ENCODE measurements at regions not wholly inside any gene's neighbourhood (a gene's known extent, or its start where the extent isn't known, plus 50 kb on each side); places are given as distances from the start of the nearest gene placed in this dataset.

DNA sequence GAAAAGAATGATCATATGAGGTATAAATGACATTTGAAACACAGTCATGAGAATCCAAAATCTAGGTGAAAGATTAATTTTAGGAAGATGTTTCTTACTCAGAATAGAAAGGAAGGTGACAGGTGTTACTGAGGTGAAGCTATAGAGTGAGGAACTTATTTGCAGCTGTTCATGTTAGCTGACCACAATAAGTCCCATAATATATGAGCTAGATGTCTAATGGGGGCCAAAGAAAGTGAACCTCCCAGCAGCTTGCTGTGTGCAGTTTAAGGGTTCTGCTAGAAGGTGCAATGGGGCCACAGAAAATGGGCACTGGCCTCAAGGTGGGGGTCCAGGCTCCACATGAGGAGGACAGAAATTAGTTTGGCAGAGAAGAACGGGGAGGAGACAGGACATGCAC is 1374.9 kb upstream of the CRIM1 start:
- POLR2A ChIA-PET: no interaction called here

DNA sequence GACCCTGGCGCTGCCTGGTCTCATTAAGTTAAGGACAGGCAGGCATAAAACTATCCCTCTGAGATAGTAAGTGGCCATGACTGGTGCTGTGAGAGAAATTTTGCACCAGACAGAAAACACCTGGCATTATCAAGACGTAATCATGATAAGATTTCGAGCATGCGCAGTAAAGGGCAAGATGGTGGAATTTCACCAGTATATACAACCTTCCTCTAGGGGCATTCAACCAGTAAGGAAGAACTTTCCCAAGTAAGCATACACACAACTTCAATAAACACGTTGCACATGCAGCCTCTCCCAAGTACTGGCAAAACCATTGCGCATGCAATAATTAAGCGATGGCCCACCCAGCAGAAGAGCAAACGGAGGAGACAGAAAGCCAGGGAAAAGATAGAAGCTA is 1376.4 kb upstream of the CRIM1 start:
- H3K9me3 ChIP-seq (ENCODE audit: control insufficient read depth in 1 of 2, insufficient read depth in 1 of 2, low read length in 2 of 2): peaks cover 0 to 3% of the 10 kb centered on the region in 2 experiments
- no peaks in the 10 kb centered on the region for H3K36me3 Mint-ChIP-seq (ENCODE audit: low read depth)
- no peaks in the 10 kb centered on the region for H3K4me1 Mint-ChIP-seq (ENCODE audit: low read depth)
- H3K27me3 ChIP-seq (ENCODE audit: control insufficient read depth in 1 of 2, insufficient read depth in 2 of 2, low read length in 2 of 2): no peaks in the 10 kb centered on the region
- H3K4me3 ChIP-seq (ENCODE audit: low read length): no peak overlapping the region
- H3K9me3 Mint-ChIP-seq: peaks cover 21% of the 10 kb centered on the region
- DNase-seq (no peak), ATAC-seq (ENCODE audit: poor library complexity) (no peak)
- H3K36me3 ChIP-seq (ENCODE audit: insufficient read depth, low read length): no peaks in the 10 kb centered on the region
- no peak overlapping the region for H3K27ac ChIP-seq (ENCODE audit: low read depth in 1 of 2, low read length in 2 of 2)
- H3K27me3 Mint-ChIP-seq: no peaks in the 10 kb centered on the region
- CTCF ChIA-PET: no interaction called here
- intact Hi-C loops (cut with DNase I, micrococcal nuclease): no loop called here
- TF ChIP-seq, protein P1, sequence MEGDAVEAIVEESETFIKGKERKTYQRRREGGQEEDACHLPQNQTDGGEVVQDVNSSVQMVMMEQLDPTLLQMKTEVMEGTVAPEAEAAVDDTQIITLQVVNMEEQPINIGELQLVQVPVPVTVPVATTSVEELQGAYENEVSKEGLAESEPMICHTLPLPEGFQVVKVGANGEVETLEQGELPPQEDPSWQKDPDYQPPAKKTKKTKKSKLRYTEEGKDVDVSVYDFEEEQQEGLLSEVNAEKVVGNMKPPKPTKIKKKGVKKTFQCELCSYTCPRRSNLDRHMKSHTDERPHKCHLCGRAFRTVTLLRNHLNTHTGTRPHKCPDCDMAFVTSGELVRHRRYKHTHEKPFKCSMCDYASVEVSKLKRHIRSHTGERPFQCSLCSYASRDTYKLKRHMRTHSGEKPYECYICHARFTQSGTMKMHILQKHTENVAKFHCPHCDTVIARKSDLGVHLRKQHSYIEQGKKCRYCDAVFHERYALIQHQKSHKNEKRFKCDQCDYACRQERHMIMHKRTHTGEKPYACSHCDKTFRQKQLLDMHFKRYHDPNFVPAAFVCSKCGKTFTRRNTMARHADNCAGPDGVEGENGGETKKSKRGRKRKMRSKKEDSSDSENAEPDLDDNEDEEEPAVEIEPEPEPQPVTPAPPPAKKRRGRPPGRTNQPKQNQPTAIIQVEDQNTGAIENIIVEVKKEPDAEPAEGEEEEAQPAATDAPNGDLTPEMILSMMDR (IDR thresholded peaks at IDR 0.05): no peak
- H3K27ac Mint-ChIP-seq: no peak overlapping the region
- POLR2A ChIA-PET: no interaction called here
- H3K4me1 ChIP-seq (ENCODE audit: insufficient read depth, low read length): no peaks in the 10 kb centered on the region
- no peak overlapping the region for H3K4me3 Mint-ChIP-seq

More for the DNA sequence above, 1374.9 kb upstream of the CRIM1 start:
- Mint-ChIP-seq H3K4me3 (no peak overlapping the region), H3K4me1 (ENCODE audit: low read depth) (no peaks in the 10 kb centered on the region), H3K27ac (no peak overlapping the region), H3K9me3 (peaks cover 18% of the 10 kb centered on the region), H3K27me3 (no peaks in the 10 kb centered on the region), H3K36me3 (ENCODE audit: low read depth) (no peaks in the 10 kb centered on the region)
- H3K27ac ChIP-seq (ENCODE audit: low read depth in 1 of 2, low read length in 2 of 2): no peak overlapping the region
- H3K4me3 ChIP-seq (ENCODE audit: low read length): no peak overlapping the region
- H3K9me3 ChIP-seq (ENCODE audit: control insufficient read depth in 1 of 2, insufficient read depth in 1 of 2, low read length in 2 of 2): peaks cover 0 to 3% of the 10 kb centered on the region in 2 experiments
- TF ChIP-seq, protein P1 (IDR thresholded peaks at IDR 0.05): no peak
- H3K27me3 ChIP-seq (ENCODE audit: control insufficient read depth in 1 of 2, insufficient read depth in 2 of 2, low read length in 2 of 2): no peaks in the 10 kb centered on the region
- ATAC-seq (ENCODE audit: poor library complexity) (no peak), DNase-seq (no peak)
- intact Hi-C loops (cut with DNase I, micrococcal nuclease): no loop called here
- no peaks in the 10 kb centered on the region for H3K4me1 ChIP-seq (ENCODE audit: insufficient read depth, low read length)
- CTCF ChIA-PET: no interaction called here
- H3K36me3 ChIP-seq (ENCODE audit: insufficient read depth, low read length): no peaks in the 10 kb centered on the region

DNA sequence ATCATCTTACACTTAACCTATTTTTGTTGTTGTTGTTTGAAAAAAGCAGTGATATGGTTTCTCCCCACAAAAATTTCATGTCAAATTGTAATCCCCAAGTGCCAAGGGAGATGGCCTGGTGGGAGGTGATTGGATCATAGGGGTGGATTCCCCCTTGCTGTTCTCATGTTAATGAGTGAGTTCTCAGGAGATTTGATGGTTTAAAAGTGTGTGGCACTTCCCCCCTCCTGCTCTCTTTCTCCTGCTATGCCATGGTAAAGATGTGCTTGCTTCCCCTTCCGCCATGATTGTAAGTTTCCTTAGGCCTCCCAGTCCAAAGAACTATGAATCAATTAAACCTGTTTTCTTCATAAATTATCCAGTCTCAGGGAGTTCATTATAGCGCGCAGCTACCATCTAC is 1362.7 kb upstream of the FAM98A start:
- TF ChIP-seq, protein P1 (IDR thresholded peaks at IDR 0.05): no peak
- no peak overlapping the region for H3K27ac ChIP-seq (ENCODE audit: low read depth in 1 of 2, low read length in 2 of 2)
- no peaks in the 10 kb centered on the region for H3K4me1 ChIP-seq (ENCODE audit: insufficient read depth, low read length)
- Mint-ChIP-seq H3K4me1 (ENCODE audit: low read depth) (no peaks in the 10 kb centered on the region), H3K27ac (no peak overlapping the region), H3K36me3 (ENCODE audit: low read depth) (no peaks in the 10 kb centered on the region), H3K9me3 (peaks cover 2% of the 10 kb centered on the region), H3K4me3 (no peak overlapping the region), H3K27me3 (no peaks in the 10 kb centered on the region)
- ATAC-seq (ENCODE audit: poor library complexity): no peak
- intact Hi-C loops (cut with DNase I, micrococcal nuclease): no loop called here
- POLR2A ChIA-PET: no interaction called here
- H3K27me3 ChIP-seq (ENCODE audit: control insufficient read depth in 1 of 2, insufficient read depth in 2 of 2, low read length in 2 of 2): no peaks in the 10 kb centered on the region
- H3K9me3 ChIP-seq (ENCODE audit: control insufficient read depth in 1 of 2, insufficient read depth in 1 of 2, low read length in 2 of 2): peaks cover 0 to 9% of the 10 kb centered on the region in 2 experiments
- no peak for DNase-seq
- H3K36me3 ChIP-seq (ENCODE audit: insufficient read depth, low read length): no peaks in the 10 kb centered on the region
- CTCF ChIA-PET: no interaction called here
- H3K4me3 ChIP-seq (ENCODE audit: low read length): no peak overlapping the region

All from CD4-positive, alpha-beta T cell (primary cell).